ENCODE measurements at regions not wholly inside any gene's neighbourhood (a gene's known extent, or its start where the extent isn't known, plus 50 kb on each side); places are given as distances from the start of the nearest gene placed in this dataset.

DNA sequence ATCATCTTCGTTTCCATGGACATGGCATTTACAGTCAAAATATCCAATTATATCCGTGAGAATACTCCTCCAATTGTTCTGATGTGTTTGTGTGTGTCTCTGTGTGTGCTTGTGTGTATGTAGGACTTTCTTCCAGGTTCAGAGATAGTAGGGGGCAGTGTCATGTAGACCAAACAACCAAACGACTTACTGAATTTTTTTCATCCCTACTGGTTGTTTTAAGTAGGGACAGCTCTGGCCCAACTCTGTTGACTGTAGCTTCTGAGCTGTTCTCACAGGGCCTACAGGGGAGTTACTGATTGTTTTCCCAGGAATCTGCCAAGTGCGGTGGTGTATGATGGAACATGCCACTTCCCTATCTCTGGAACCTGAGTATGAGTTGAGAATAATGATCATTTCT is 69.6 kb downstream of the ETAA1 start (continued):
- TF ChIP-seq YBX1 (IDR thresholded peaks at IDR 0.05) (no peak), ZNF24 (IDR thresholded peaks at IDR 0.05) (no peak), SMAD5 (IDR thresholded peaks at IDR 0.05; ENCODE audit: low read depth) (no peak)
- TF ChIP-seq, protein P1, sequence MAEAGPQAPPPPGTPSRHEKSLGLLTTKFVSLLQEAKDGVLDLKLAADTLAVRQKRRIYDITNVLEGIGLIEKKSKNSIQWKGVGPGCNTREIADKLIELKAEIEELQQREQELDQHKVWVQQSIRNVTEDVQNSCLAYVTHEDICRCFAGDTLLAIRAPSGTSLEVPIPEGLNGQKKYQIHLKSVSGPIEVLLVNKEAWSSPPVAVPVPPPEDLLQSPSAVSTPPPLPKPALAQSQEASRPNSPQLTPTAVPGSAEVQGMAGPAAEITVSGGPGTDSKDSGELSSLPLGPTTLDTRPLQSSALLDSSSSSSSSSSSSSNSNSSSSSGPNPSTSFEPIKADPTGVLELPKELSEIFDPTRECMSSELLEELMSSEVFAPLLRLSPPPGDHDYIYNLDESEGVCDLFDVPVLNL (IDR thresholded peaks at IDR 0.05; ENCODE audit: low read depth, low read length): no peak
- TF ChIP-seq, protein P2, sequence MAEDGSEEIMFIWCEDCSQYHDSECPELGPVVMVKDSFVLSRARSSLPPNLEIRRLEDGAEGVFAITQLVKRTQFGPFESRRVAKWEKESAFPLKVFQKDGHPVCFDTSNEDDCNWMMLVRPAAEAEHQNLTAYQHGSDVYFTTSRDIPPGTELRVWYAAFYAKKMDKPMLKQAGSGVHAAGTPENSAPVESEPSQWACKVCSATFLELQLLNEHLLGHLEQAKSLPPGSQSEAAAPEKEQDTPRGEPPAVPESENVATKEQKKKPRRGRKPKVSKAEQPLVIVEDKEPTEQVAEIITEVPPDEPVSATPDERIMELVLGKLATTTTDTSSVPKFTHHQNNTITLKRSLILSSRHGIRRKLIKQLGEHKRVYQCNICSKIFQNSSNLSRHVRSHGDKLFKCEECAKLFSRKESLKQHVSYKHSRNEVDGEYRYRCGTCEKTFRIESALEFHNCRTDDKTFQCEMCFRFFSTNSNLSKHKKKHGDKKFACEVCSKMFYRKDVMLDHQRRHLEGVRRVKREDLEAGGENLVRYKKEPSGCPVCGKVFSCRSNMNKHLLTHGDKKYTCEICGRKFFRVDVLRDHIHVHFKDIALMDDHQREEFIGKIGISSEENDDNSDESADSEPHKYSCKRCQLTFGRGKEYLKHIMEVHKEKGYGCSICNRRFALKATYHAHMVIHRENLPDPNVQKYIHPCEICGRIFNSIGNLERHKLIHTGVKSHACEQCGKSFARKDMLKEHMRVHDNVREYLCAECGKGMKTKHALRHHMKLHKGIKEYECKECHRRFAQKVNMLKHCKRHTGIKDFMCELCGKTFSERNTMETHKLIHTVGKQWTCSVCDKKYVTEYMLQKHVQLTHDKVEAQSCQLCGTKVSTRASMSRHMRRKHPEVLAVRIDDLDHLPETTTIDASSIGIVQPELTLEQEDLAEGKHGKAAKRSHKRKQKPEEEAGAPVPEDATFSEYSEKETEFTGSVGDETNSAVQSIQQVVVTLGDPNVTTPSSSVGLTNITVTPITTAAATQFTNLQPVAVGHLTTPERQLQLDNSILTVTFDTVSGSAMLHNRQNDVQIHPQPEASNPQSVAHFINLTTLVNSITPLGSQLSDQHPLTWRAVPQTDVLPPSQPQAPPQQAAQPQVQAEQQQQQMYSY (CRISPR knock-in tag; IDR thresholded peaks at IDR 0.05): no peak
- TF ChIP-seq, protein P3, sequence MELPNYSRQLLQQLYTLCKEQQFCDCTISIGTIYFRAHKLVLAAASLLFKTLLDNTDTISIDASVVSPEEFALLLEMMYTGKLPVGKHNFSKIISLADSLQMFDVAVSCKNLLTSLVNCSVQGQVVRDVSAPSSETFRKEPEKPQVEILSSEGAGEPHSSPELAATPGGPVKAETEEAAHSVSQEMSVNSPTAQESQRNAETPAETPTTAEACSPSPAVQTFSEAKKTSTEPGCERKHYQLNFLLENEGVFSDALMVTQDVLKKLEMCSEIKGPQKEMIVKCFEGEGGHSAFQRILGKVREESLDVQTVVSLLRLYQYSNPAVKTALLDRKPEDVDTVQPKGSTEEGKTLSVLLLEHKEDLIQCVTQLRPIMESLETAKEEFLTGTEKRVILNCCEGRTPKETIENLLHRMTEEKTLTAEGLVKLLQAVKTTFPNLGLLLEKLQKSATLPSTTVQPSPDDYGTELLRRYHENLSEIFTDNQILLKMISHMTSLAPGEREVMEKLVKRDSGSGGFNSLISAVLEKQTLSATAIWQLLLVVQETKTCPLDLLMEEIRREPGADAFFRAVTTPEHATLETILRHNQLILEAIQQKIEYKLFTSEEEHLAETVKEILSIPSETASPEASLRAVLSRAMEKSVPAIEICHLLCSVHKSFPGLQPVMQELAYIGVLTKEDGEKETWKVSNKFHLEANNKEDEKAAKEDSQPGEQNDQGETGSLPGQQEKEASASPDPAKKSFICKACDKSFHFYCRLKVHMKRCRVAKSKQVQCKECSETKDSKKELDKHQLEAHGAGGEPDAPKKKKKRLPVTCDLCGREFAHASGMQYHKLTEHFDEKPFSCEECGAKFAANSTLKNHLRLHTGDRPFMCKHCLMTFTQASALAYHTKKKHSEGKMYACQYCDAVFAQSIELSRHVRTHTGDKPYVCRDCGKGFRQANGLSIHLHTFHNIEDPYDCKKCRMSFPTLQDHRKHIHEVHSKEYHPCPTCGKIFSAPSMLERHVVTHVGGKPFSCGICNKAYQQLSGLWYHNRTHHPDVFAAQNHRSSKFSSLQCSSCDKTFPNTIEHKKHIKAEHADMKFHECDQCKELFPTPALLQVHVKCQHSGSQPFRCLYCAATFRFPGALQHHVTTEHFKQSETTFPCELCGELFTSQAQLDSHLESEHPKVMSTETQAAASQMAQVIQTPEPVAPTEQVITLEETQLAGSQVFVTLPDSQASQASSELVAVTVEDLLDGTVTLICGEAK (IDR thresholded peaks at IDR 0.05; ENCODE audit: borderline replicate concordance): no peak

Data from GM12878 (cell line).